ENCODE measurements at regions not wholly inside any gene's neighbourhood (a gene's known extent, or its start where the extent isn't known, plus 50 kb on each side); places are given as distances from the start of the nearest gene placed in this dataset.

- TF ChIP-seq CTCF (conservative IDR thresholded peaks at IDR 0.05; ENCODE audit: low read depth in 2 of 2) (no peak), POLR2AphosphoS5 (IDR thresholded peaks at IDR 0.05; ENCODE audit: low read depth) (no peak)
These were observed 94.5 kb downstream of the RDH14 start for GRCh38 chr2:18465979-18466378.
